ENCODE measurements at regions not wholly inside any gene's neighbourhood (a gene's known extent, or its start where the extent isn't known, plus 50 kb on each side); places are given as distances from the start of the nearest gene placed in this dataset.

DNA sequence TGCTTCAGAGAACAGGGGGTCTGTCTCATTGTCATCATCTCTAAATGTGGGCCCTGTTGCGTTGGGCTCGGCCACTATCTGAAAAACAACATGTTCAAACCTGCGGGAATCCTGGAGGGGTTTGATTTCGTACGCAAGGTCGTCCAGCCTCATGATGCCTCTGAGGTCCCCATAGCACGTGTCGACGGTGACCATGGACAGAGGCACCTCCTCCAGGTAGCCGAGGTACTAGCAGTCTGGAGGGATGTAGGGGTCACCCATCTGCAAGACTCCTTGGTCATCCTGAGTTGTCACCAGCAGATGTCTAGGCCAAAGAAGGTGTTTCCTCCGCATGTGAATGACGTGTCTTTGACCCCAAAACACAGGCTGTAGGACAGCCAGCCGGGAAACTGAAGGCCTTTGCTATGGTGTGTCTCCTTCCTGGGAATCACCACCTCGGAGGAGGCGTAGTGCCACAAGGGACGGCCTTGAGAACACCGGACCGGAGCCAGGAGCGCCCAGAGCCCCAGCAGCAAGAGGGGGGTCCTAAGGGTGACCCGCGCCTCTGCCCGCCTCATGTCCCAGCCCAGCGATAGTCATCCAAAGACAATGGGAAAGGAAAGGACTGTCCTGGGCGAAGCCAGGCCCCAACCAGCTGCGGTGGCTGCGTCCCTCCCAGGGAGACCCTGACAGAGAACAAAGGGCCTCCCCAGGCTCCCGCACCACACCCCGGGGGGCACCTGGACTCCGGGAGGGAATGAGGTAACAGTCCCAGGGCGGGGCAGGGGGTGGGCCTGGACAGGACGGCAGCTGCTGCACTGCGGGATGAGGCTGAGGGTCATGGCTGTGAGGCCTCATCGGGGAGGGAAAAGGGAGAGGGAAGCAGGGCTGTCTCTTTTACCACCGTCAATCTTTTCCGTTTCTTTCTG is 445.5 kb downstream of the TMEM121 start:
- Histone ChIP-seq H3K14ac (ENCODE audit: insufficient read length) (no peak overlapping the region), H3K9ac (replicated peaks in 1 of 4; ENCODE audit: extremely low read depth in 1 of 4, low read depth in 3 of 4, low read length in 3 of 4) (no peak overlapping the region), H2BK12ac (ENCODE audit: low read depth, low read length) (no peak overlapping the region), H3K23ac (ENCODE audit: insufficient read length) (no peak overlapping the region), H2AFZ (ENCODE audit: low read length) (no peak overlapping the region), H3K27ac (ENCODE audit: low read depth, low read length) (no peak overlapping the region), H3K23me2 (ENCODE audit: low read depth, low read length) (no peaks in the 10 kb centered on the region), H2BK20ac (ENCODE audit: low read length) (no peak overlapping the region), H3K79me2 (ENCODE audit: control insufficient read depth in 1 of 2, insufficient read depth in 2 of 2, low read length in 2 of 2) (no peaks in the 10 kb centered on the region), H2BK15ac (ENCODE audit: low read length) (no peak overlapping the region), H2BK5ac (ENCODE audit: low read depth, low read length) (no peak overlapping the region), H4K91ac (replicated peaks; ENCODE audit: insufficient read length, low read length) (no peak overlapping the region), H3K79me1 (ENCODE audit: low read depth, low read length) (no peaks in the 10 kb centered on the region), H2BK120ac (replicated peaks; ENCODE audit: low read depth, low read length) (no peak overlapping the region), H4K20me1 (replicated peaks in 1 of 2; ENCODE audit: control insufficient read depth in 1 of 2, insufficient read depth in 2 of 2, low read length in 2 of 2) (no peaks in the 10 kb centered on the region), H3K4me1 (replicated peaks in 1 of 4; ENCODE audit: control insufficient read depth in 3 of 4, insufficient read depth in 4 of 4, low read length in 3 of 4) (no peaks in the 10 kb centered on the region), H4K5ac (ENCODE audit: insufficient read length, low read depth, low read length) (no peak overlapping the region), H3K27me3 (replicated peaks in 1 of 4; ENCODE audit: control insufficient read depth in 3 of 4, extremely low read depth in 1 of 4, insufficient read depth in 3 of 4, low read length in 3 of 4) (no peaks in the 10 kb centered on the region), H3K9me3 (ENCODE audit: insufficient read depth in 2 of 2, low read depth in 1 of 2, low read length in 1 of 2) (peaks cover 64 to 96% of the 10 kb centered on the region in 2 experiments), H3K4me2 (ENCODE audit: insufficient read depth in 1 of 2, low read depth in 2 of 2, low read length in 2 of 2) (no peak overlapping the region), H3K36me3 (ENCODE audit: control insufficient read depth in 2 of 4, insufficient read depth in 4 of 4, low read length in 3 of 4) (no peaks in the 10 kb centered on the region), H3K4me3 (ENCODE audit: extremely low read depth in 1 of 4, insufficient read depth in 2 of 4, low read depth in 3 of 4, low read length in 4 of 4) (no peak overlapping the region), H2AK5ac (ENCODE audit: low read depth, low read length) (no peak overlapping the region), H3K18ac (ENCODE audit: extremely low read depth, low read length) (no peak overlapping the region), H4K8ac (ENCODE audit: extremely low read depth, insufficient read depth, low read length) (no peak overlapping the region; the same call in 1 of the 2 replicates), H3K56ac (replicated peaks; ENCODE audit: insufficient read length, low read depth, low read length) (no peak overlapping the region), H3K4ac (replicated peaks; ENCODE audit: insufficient read length, low read depth, low read length) (no peak overlapping the region)
- FAIRE-seq: no peak
- DNase-seq (ENCODE audit: low read depth in 1 of 2, low spot score in 2 of 2): no peak
- TF ChIP-seq, protein P1, sequence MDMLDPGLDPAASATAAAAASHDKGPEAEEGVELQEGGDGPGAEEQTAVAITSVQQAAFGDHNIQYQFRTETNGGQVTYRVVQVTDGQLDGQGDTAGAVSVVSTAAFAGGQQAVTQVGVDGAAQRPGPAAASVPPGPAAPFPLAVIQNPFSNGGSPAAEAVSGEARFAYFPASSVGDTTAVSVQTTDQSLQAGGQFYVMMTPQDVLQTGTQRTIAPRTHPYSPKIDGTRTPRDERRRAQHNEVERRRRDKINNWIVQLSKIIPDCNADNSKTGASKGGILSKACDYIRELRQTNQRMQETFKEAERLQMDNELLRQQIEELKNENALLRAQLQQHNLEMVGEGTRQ (IDR thresholded peaks at IDR 0.05; ENCODE audit: low read length): no peak
- POLR2A ChIA-PET (ENCODE audit: partially characterized antibody): no interaction called here
- WGBS, 2 experiments (ENCODE audit: extremely low coverage in 1 of 2, insufficient coverage in 1 of 2, insufficient read length in 1 of 2, insufficient replicate concordance in 2 of 2, low coverage in 1 of 2, low lambda C conversion rate in 2 of 2, missing lambda C conversion rate in 1 of 2): 85% methylated on average over 27 of the region's 35 CpGs; no CpG with 5 or more reads in 1 of the 2 experiments
- CTCF ChIA-PET (ENCODE audit: partially characterized antibody): no interaction called here

All from H1 (cell line).